OCI-LY3 (cell line): ENCODE measurements at regions not wholly inside any gene's neighbourhood (a gene's known extent, or its start where the extent isn't known, plus 50 kb on each side); places are given as distances from the start of the nearest gene placed in this dataset.

Source experiments
- EZH2phosphoT487 ChIP-seq: fragments of 200-600 bp; shearing (Covaris generic); IDR thresholded peaks from 2 replicates; pipeline ENCODE4 v1.6.1; 2018; ENCODE audit warnings: antibody characterized with exemption, mixed run types, low read depth
- TF ChIP-seq, protein P1 (sequence below): fragments of 200-600, 300-600 bp; sonication (generic); IDR thresholded peaks from 2 replicates; pipeline ENCODE4 v1.5.1; 2014; ENCODE audit warnings: antibody characterized with exemption, low read length, low read depth

DNA sequence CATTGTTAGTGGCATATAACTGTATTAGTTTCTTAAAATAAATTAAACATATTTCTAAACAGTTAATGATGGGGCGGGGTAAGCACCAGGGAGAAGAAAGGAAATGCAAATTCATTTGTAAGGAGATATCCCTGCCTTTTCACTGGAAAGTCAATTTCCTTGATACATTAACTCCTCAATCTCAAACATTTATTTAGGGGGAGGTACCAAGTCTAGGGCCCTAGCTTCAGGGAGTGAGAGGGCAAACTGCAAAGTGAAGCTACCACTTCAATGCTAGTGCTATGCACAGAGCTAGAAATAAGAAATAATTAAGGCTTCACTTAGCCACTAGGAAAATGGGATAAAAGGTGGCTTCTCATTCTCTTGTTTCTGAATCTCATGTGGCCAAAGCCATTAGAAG, 115.3 kb upstream of the FNDC3A start:
- TF ChIP-seq, protein P1, sequence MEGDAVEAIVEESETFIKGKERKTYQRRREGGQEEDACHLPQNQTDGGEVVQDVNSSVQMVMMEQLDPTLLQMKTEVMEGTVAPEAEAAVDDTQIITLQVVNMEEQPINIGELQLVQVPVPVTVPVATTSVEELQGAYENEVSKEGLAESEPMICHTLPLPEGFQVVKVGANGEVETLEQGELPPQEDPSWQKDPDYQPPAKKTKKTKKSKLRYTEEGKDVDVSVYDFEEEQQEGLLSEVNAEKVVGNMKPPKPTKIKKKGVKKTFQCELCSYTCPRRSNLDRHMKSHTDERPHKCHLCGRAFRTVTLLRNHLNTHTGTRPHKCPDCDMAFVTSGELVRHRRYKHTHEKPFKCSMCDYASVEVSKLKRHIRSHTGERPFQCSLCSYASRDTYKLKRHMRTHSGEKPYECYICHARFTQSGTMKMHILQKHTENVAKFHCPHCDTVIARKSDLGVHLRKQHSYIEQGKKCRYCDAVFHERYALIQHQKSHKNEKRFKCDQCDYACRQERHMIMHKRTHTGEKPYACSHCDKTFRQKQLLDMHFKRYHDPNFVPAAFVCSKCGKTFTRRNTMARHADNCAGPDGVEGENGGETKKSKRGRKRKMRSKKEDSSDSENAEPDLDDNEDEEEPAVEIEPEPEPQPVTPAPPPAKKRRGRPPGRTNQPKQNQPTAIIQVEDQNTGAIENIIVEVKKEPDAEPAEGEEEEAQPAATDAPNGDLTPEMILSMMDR, result no peak
- no peak for TF ChIP-seq EZH2phosphoT487
